ENCODE measurements at regions not wholly inside any gene's neighbourhood (a gene's known extent, or its start where the extent isn't known, plus 50 kb on each side); places are given as distances from the start of the nearest gene placed in this dataset.

GRCh38 chr2:133773854-133774653 is 205.8 kb upstream of the NCKAP5 start:
- DNase-seq = no peak

GRCh38 chr2:133774654-133775015 is 206.4 kb upstream of the NCKAP5 start:
- DNase-seq = no peak

- no peak for DNase-seq
Observed at GRCh38 chr2:133776936-133777573, 208.8 kb upstream of the NCKAP5 start.

- peak; percentile 43 for DNase-seq
Observed at GRCh38 chr2:133777574-133777960, 209.3 kb upstream of the NCKAP5 start.

GRCh38 chr2:133780099-133780996 is 212.1 kb upstream of the NCKAP5 start:
- peak; percentile 94 for DNase-seq

- DNase-seq = no peak
Observed at GRCh38 chr2:133780997-133781513, 212.8 kb upstream of the NCKAP5 start.

- DNase-seq = no peak
Observed at GRCh38 chr2:133787207-133787606, 218.9 kb upstream of the NCKAP5 start.

GRCh38 chr2:133787651-133788050 is 219.4 kb upstream of the NCKAP5 start:
- no peak for DNase-seq

- DNase-seq = no peak
Observed at GRCh38 chr2:133788386-133788785, 220.1 kb upstream of the NCKAP5 start.

- no peak for DNase-seq
Observed at GRCh38 chr2:133789743-133790142, 221.5 kb upstream of the NCKAP5 start.

GRCh38 chr2:133790711-133791110 is 222.4 kb upstream of the NCKAP5 start:
- no peak for DNase-seq

- no peak for DNase-seq
Observed at GRCh38 chr2:133791191-133791590, 222.9 kb upstream of the NCKAP5 start.

- DNase-seq = no peak
Observed at GRCh38 chr2:133792223-133792622, 224.0 kb upstream of the NCKAP5 start.

- DNase-seq = no peak
Observed at GRCh38 chr2:133794114-133794513, 225.9 kb upstream of the NCKAP5 start.

GRCh38 chr2:133801946-133802345 is 233.7 kb upstream of the NCKAP5 start:
- peak; percentile 81 for DNase-seq

GRCh38 chr2:133802409-133803039 is 234.3 kb upstream of the NCKAP5 start:
- DNase-seq = peak; percentile 81

- DNase-seq = no peak
Observed at GRCh38 chr2:133806564-133806963, 238.3 kb upstream of the NCKAP5 start.

GRCh38 chr2:133809485-133809884 is 241.2 kb upstream of the NCKAP5 start:
- DNase-seq = no peak

- DNase-seq = no peak
Observed at GRCh38 chr2:133810559-133810958, 242.3 kb upstream of the NCKAP5 start.

- DNase-seq = no peak
Observed at GRCh38 chr2:133811409-133812125, 243.3 kb upstream of the NCKAP5 start.

- no peak for DNase-seq
Observed at GRCh38 chr2:133812826-133813617, 244.8 kb upstream of the NCKAP5 start.
